ENCODE measurements at regions not wholly inside any gene's neighbourhood (a gene's known extent, or its start where the extent isn't known, plus 50 kb on each side); places are given as distances from the start of the nearest gene placed in this dataset.
"Not testable (repeated sequence)": the region's sequence is repeated elsewhere in the genome, so short reads cannot be mapped to it uniquely, and the experiment has no call there.

GRCh38 chr15:87549860-87550259, 706.7 kb downstream of the NTRK3 start:
- Mint-ChIP-seq H3K27ac (no peak overlapping the region), H3K27me3 (ENCODE audit: low read depth in 2 of 2) (no peaks in the 10 kb centered on the region), H3K36me3 (peaks cover 13% of the 10 kb centered on the region), H3K4me3 (no peak overlapping the region), H3K9me3 (peaks cover 5 to 11% of the 10 kb centered on the region in 2 donors), H3K4me1 (no peaks in the 10 kb centered on the region)
- TF ChIP-seq CTCF (IDR thresholded peaks at IDR 0.05): no peak
- intact Hi-C loops (cut with micrococcal nuclease): no loop called here
- no peak for ATAC-seq
- Histone ChIP-seq H3K4me3 (ENCODE audit: low read length) (no peak overlapping the region), H3K4me1 (ENCODE audit: control insufficient read depth, insufficient read depth, low read length) (no peaks in the 10 kb centered on the region), H3K27me3 (ENCODE audit: control insufficient read depth, insufficient read depth, low read length) (no peaks in the 10 kb centered on the region), H3K36me3 (ENCODE audit: control insufficient read depth, insufficient read depth, low read length) (no peaks in the 10 kb centered on the region), H3K9me3 (ENCODE audit: control insufficient read depth, insufficient read depth, low read length) (peaks cover 3% of the 10 kb centered on the region), H3K27ac (ENCODE audit: low read length) (no peak overlapping the region)
- WGBS (ENCODE audit: insufficient coverage): 86% methylated on average over 4 of the region's 6 CpGs
- no peak for DNase-seq

- peaks cover 5 to 11% of the 10 kb centered on the region in 2 donors for H3K9me3 Mint-ChIP-seq
- Histone ChIP-seq H3K27me3 (ENCODE audit: control insufficient read depth, insufficient read depth, low read length) (no peaks in the 10 kb centered on the region), H3K36me3 (ENCODE audit: control insufficient read depth, insufficient read depth, low read length) (no peaks in the 10 kb centered on the region), H3K9me3 (ENCODE audit: control insufficient read depth, insufficient read depth, low read length) (peaks cover 3% of the 10 kb centered on the region), H3K27ac (ENCODE audit: low read length) (no peak overlapping the region), H3K4me3 (ENCODE audit: low read length) (no peak overlapping the region), H3K4me1 (ENCODE audit: control insufficient read depth, insufficient read depth, low read length) (no peaks in the 10 kb centered on the region)
- H3K4me1 Mint-ChIP-seq: no peaks in the 10 kb centered on the region
- H3K4me3 Mint-ChIP-seq: no peak overlapping the region
- ATAC-seq (no peak), DNase-seq (no peak)
- intact Hi-C loops (cut with micrococcal nuclease): no loop called here
- peaks cover 12% of the 10 kb centered on the region for H3K36me3 Mint-ChIP-seq
- H3K27me3 Mint-ChIP-seq (ENCODE audit: low read depth in 2 of 2): no peaks in the 10 kb centered on the region
- TF ChIP-seq CTCF (IDR thresholded peaks at IDR 0.05): no peak
- H3K27ac Mint-ChIP-seq: no peak overlapping the region
Observed at GRCh38 chr15:87549296-87549695, 707.2 kb downstream of the NTRK3 start.

GRCh38 chr15:87548590-87548989, 707.9 kb downstream of the NTRK3 start:
- H3K4me3 Mint-ChIP-seq; ATAC-seq; H3K36me3 Mint-ChIP-seq; intact Hi-C loops (cut with micrococcal nuclease); H3K9me3 ChIP-seq (ENCODE audit: control insufficient read depth, insufficient read depth, low read length); H3K4me3 ChIP-seq (ENCODE audit: low read length); H3K27me3 Mint-ChIP-seq (ENCODE audit: low read depth in 2 of 2); H3K27me3 ChIP-seq (ENCODE audit: control insufficient read depth, insufficient read depth, low read length); H3K36me3 ChIP-seq (ENCODE audit: control insufficient read depth, insufficient read depth, low read length); H3K4me1 ChIP-seq (ENCODE audit: control insufficient read depth, insufficient read depth, low read length); H3K4me1 Mint-ChIP-seq; H3K27ac ChIP-seq (ENCODE audit: low read length); DNase-seq; H3K27ac Mint-ChIP-seq: not testable (repeated sequence)
- H3K9me3 Mint-ChIP-seq: peaks cover 2 to 10% of the 10 kb centered on the region in 2 donors
- WGBS (ENCODE audit: insufficient coverage): 94% methylated on average over 13 of the region's 14 CpGs

GRCh38 chr15:87547470-87548181, 708.9 kb downstream of the NTRK3 start:
- Histone ChIP-seq H3K27ac (ENCODE audit: low read length) (no peak overlapping the region), H3K36me3 (ENCODE audit: control insufficient read depth, insufficient read depth, low read length) (no peaks in the 10 kb centered on the region), H3K4me1 (ENCODE audit: control insufficient read depth, insufficient read depth, low read length) (no peaks in the 10 kb centered on the region), H3K9me3 (ENCODE audit: control insufficient read depth, insufficient read depth, low read length) (no peaks in the 10 kb centered on the region), H3K4me3 (ENCODE audit: low read length) (no peak overlapping the region), H3K27me3 (ENCODE audit: control insufficient read depth, insufficient read depth, low read length) (no peaks in the 10 kb centered on the region)
- no peaks in the 10 kb centered on the region for H3K4me1 Mint-ChIP-seq
- WGBS (ENCODE audit: insufficient coverage): 64% methylated on average over 2 of the region's 3 CpGs
- ATAC-seq (no peak), DNase-seq (no peak)
- no peak overlapping the region for H3K4me3 Mint-ChIP-seq
- intact Hi-C loops (cut with micrococcal nuclease): no loop called here
- no peak overlapping the region for H3K27ac Mint-ChIP-seq
- H3K9me3 Mint-ChIP-seq: peaks cover 0 to 8% of the 10 kb centered on the region in 2 donors
- no peaks in the 10 kb centered on the region for H3K27me3 Mint-ChIP-seq (ENCODE audit: low read depth in 2 of 2)
- no peaks in the 10 kb centered on the region for H3K36me3 Mint-ChIP-seq
- no peak for TF ChIP-seq CTCF (IDR thresholded peaks at IDR 0.05)

Data from natural killer cell (primary cell).